Activated CD8-positive, alpha-beta memory T cell treated with anti-CD3 and anti-CD28 coated beads for 4 hours (primary cell): ENCODE measurements at regions not wholly inside any gene's neighbourhood (a gene's known extent, or its start where the extent isn't known, plus 50 kb on each side); places are given as distances from the start of the nearest gene placed in this dataset.
"Not testable (repeated sequence)": the region's sequence is repeated elsewhere in the genome, so short reads cannot be mapped to it uniquely, and the experiment has no call there.

Source experiments
- DNase-seq, 2 donors: peaks; one replicate each; pipeline ENCODE4 v3.0.0-alpha.2; 2020; ENCODE audit warnings: low read depth in 2 of 2

- DNase-seq = no peak
These were observed 164.0 kb upstream of the PZP start for GRCh38 chr12:9372202-9372601.

- DNase-seq = no peak
These were observed 159.6 kb upstream of the PZP start for GRCh38 chr12:9367828-9368227.

GRCh38 chr12:9367201-9367600 is 159.0 kb upstream of the PZP start:
- no peak for DNase-seq

DNA sequence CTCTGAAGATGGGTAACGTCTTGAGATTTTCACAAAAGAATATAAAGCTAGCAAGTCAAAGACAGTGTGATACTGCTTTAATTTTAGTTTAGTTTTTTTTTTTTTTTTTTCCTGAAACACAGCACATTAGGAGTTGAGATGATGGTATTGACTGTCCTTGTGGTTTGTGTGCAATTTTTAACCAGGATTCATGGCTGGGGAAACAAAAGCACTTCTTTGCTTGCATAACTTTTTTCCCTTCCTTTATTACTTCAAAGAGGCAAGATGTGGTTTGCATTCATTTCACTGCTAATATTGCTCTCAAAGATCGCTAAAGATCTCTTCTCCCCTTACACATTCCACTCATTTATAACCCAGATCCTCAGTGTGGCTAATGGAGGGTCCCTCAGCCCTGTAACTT is 157.1 kb upstream of the PZP start:
- no peak for DNase-seq

DNA sequence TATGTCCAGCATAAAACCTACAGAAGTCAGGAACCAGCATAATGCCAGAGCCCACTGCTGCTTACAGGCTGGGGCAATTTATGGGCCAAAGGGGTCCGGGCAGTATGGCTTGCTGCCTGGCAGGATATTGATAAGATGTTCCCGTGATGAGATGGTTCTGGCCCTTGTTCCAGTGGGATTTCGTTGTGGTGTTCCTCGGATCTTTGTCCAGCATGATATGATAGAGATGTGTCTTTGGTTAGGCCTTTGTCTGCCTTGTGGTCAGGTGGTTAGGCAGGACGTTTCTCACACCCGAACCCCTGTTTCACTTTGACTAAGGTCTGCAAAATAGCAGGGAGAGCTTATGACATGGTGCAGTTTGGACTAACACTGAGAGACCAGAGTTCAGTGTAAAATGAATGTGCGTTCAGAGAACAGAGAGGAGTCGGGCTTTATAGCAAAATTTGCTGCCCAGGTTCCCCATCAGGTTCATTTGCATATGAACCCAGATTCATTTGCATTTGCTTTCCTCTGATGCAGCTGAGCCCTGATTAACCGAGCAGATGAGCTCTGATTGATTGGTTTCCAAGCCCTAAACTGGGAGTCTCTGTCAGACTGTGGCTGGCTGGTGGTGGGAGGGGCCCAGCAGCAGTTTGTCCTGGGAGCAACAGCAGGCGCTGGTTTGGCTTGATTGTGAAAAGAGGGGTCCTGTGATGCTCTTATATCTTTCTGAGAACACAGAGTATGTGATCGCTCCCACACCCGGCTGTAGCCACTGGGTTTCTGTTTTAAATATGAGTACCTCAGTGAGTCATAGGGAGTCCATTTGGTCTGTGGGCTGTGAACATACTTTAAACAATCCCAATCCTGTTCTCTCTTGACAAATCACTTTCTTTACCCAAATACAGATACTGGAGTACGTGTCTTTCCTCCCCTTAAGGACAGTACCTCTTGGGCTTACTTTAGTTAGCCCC is 156.3 kb upstream of the PZP start:
- DNase-seq = no peak

DNA sequence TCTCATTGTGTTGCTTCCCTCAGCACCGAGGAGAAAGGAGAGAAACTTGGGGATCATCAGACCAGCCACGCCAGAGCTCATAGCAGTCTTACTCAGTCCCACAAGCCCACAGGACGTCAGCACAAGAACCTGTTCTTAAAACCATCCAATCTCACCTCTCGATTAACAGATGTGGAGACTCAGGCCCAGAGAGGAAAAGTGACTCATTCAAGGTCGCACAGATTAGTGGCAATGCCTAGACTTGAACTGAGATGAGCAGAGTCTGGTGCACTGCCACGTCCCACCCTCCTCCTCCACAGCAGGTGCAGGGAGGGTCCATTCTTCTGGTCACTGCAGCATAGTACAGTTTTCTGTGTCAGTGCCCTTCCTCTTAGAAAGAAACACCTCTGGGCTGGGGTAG is 154.9 kb upstream of the PZP start:
- DNase-seq = no peak

DNA sequence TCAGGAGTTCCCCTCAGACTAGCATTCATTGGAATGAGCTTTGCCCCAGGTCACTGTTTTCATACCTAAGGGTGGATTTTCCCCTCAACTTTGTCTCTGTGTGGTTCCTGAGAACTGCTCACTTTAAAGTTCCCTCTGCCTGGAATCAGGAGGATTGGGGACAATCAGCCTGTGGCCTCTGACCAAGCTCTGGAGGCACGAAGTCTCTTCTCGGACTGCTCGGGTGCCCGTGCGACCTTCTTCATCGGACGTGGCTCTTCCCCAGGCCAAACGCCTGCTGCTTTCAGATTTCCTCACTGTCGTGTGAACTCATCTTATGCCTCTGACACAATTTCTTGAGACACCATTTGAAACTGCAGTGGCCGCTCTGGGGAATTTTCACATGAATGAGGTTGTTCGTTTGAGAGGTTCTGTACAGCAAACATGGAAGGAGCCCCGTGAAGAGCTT is 153.7 kb upstream of the PZP start:
- no peak for DNase-seq

DNA sequence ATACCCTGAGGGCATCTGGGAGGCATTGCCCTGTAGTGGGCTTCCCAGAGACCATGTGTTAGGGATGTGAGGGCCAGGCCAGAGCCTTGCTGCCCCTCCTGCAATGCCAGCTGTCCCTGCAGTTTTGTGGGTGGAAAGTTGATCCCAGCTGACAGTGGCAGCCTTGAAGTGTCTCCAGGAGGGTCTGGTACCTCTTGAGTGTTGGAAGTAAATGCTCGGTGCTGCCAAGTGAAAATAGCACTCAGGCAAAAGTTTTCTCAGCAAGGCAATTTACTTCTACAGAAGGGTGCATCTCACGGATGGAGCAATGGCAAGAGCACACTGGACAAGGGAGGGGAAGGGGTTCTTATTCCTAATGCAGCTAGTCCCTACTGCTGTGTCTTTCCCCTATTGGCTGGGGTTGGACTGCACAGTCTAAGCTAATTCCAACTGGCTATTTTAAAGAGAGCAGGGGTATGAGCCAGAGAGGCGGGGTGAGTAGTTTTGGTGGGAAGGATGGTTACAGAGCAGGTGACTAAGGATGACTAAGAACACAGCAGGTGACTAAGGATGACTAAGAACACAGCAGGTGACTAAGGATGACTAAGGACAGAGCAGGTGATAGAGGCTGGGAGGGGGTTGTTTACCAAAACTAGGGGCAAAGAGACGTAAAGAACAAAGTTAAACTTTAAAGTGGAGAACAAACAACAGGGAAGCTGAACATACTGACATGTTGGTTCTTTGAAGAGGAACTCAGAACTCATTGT is 146.0 kb upstream of the PZP start:
- DNase-seq = not testable (repeated sequence)

GRCh38 chr12:9351136-9351535 is 142.9 kb upstream of the PZP start:
- no peak for DNase-seq

DNA sequence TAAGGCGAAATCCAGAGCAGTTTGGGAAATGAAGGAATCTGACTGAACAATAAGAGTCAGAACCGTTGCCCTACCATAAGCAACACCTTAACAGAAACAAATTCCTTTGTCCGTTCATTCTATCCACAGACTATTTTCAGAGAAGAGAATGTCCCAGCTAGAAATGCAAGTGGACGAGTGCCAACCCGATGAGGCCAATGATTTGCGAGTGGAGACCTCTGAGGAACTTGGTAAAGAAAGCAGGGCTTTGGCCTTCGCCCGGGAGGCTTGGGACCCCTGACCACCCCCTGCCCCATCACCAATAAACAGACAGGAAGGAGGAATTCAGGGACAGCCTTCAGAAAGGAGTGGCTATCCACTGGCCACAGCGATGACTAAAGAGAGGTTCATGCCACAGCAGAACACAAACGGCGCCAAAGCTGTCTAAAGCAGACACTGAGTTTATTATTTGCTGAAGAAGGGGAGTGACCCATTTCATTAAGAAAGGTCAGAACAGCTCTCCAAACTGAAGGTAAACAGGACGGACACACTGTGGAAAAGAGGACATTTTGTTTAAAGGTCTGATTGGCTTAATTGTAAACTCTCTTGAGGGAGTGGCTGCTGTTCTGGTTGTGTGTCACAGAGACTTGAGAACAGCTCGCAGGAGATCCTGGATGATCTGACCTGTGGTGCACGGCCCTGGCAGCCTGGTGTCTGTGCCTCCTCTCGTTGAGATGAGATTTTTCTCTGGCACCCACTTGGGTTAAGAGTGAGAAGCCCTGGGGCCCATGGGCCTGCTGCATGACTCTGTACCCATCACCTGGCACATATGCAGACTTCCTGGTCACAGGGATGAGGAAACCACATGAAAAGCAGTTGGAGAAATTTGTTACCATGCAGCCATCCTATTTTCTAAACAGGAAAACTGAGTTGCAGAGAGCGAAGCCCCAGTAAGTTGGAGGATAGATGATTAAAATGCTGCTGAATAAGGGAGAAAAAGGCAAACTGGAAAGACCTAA is 142.0 kb upstream of the PZP start:
- no peak for DNase-seq

DNA sequence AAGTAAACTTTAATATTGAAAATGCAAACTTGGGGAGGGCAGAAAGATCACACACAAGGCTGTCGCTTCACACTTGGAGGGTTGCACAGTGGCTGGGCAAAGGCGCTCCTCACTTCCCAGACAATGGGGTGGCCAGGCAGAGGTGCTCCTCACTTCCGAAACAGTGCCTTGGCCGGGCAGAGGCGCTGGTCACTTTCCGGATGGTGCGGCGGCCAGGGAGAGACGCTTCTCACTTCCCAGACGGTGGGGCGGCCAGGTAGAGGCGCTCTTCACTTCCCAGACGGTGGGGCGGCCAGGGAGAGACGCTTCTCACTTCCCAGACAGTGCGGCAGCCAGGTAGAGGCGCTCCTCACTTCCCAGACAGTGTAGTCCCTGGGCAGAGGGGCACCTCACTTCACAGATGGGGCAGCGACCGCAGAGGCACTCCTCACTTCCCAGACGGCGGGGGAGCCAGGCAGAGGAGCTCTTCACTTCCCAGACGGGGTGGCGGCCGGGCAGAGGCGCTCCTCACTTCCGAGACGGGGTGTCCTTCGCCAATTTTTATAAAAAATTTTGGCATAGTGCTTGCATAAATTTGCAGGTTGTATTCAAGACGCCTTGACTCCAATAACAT is 140.8 kb upstream of the PZP start:
- no peak for DNase-seq

DNA sequence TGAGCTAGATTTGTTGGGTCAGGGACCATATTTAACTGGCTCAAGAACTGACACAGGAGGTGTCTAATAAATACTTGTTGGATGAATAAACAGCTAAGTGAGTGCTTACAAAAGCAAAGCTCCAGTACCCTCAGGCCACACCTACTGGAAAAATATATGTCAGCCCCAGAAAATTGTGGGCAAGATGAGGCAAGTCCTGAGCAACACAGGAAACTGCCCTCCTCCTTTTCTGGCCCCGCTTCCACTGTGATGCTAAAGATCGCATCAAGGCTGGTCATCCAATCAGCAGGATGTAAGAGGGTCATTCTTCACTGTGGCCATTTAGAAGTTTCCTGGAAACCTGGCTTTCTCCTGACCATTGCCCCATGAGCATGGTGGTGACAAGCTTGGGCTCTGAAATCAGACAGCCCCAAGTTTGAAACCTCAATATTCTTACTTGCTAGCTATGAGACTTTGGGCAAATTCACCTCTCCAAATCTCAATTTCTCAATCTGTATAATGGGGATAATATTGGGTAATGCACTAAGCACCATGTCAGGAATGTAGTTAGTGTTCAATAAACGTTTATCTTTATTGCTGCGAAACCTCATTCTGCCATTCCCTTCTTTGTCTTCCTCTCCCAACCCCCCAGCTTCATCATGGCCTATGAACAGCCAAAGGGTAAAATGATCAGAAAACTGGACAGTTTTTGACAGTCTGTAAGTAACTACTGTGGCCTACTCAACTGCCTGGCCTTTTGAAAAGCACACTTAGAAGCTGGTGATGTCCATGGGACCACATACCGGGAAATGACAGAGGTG is 139.3 kb upstream of the PZP start:
- DNase-seq = no peak

- no peak for DNase-seq
These were observed 138.7 kb upstream of the PZP start for GRCh38 chr12:9346866-9347327.

DNA sequence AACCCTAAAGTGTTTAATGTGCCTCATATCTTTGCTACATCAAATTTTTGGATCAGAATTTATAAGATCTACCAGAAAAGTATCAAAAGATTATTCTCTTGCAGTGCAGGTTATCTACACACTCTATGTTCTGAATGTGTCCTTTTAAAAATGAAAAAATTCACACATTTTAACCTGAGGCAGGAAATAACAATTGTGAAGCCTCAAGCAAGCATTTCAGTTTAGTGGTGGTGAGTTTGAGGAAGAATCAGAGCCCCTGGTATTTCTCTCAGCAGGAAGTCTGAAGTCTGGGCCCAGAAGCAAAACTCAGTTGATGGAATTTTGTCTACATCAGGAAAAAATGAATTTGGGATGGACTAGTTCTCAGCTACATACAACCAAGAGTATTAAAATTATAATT is 137.0 kb upstream of the PZP start:
- DNase-seq = no peak

DNA sequence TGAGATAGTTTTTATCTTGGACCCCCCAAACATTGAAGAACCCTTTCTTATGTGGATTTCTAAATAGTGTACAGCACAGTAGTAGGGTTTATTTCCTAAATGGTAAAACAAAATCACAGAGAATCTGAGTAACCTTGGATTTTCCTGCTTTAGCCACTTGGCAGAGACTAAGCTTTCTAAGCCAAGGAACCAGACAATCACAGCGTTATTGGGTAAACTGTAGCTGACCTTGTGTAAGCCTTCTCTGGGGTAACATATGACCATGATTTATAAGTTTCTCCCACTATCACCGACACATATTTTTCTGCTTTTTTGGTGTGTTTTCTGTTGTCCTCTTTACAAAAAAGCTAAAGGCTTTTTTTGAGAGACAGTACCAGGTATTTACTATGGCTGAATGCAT is 136.3 kb upstream of the PZP start:
- DNase-seq = no peak

DNA sequence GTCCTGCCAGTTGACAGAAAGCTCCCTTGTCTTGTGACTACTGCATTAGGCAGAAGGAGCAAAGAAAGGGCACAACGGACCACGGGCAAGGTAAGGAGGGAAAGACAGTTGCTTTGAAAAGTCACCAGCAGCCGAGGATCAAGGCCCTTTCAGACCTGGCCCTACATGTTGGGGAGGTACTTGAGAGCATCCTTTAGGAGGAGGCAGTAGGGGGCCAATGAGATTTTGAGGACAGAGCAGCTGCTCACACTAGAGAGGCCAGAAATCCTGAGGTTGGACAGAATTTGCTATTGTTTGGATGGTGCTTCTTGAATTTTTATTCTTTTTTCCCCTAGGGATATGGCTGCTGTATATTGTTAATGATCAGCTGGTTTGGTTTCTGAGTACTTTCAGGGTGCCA is 135.5 kb upstream of the PZP start:
- no peak for DNase-seq

DNA sequence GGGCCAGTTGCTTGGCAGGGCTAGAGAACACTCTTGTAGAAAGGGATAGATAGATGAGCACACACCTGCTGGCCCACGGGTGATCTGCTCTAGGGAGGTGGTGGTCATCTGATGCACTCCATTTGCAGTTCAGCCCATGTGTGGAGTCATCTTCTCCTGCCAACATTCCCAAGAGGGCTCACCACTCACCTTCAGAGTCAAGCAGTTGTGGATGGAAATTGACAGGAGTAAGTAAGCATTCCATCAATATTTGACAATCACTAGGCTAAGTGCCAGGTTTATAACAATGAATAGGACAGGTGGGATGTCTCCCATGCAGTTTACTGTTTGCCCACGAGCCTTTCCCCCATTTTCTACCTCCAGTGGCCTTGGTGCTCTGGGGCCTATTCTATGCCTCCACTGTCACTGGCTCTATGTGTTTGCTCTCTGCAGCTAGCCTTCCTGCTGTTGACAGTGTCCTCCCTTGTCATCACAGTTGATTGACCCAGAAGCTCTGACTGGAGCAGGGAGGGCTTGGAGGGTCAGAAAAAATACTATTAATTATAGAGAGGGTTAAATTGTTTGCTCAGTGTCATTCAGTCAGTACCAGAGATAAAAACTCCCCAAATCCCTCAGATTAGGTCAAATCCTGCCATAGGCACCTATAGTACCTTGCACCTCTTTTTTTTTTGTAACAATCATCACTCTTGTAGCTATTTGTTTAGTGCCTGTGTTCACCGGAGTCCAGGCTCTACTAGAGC is 134.6 kb upstream of the PZP start:
- no peak for DNase-seq

DNA sequence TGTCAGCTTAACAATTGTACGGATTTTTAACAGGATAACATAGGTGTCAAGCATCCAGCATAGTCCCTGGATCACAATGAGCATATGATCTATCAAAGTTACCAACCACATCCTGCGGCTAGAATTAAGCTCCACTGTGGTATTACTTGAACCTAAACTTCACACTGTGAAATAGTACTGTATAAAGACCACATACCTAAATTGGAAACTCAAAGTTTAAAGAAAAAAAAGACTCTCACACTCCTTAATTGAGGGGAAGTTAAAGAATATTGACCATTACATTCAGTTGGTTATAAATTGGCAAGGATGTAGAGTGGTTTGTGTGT is 133.0 kb upstream of the PZP start:
- no peak for DNase-seq

- no peak for DNase-seq
These were observed 132.4 kb upstream of the PZP start for GRCh38 chr12:9340422-9341259.
